SU-DHL-6 (cell line): ENCODE measurements at regions not wholly inside any gene's neighbourhood (a gene's known extent, or its start where the extent isn't known, plus 50 kb on each side); places are given as distances from the start of the nearest gene placed in this dataset.

Experiments
- H2AFZ ChIP-seq: fragments of 200-600 bp; sonication (generic); 2 replicates; pipeline ENCODE4 v1.6.1; 2014; ENCODE audit warnings: low read depth, mild to moderate bottlenecking, moderate library complexity, mixed read lengths, antibody characterized with exemption, low read length; ENCODE audit not compliant: severe bottlenecking
- H3F3A ChIP-seq: fragments of 200-600 bp; shearing (Covaris generic); 2 replicates; pipeline ENCODE4 v1.6.0; 2016; ENCODE audit warnings: antibody characterized with exemption, mild to moderate bottlenecking; ENCODE audit not compliant: insufficient read depth
- H3K27ac ChIP-seq: fragments of 200-600 bp; sonication (generic); 2 replicates; pipeline ENCODE4 v1.5.1; 2016; ENCODE audit warnings: low read depth, mild to moderate bottlenecking, low read length, moderate library complexity, mixed read lengths
- H3K27me3 ChIP-seq: fragments of 200-600 bp; sonication (generic), shearing (Covaris generic); 2 replicates; pipeline ENCODE4 v1.6.0; 2014; ENCODE audit warnings: mild to moderate bottlenecking, low read length
- H3K36me3 ChIP-seq: fragments of 200-600 bp; sonication (generic); 2 replicates; pipeline ENCODE4 v1.6.1; 2014; ENCODE audit warnings: mild to moderate bottlenecking, low read length, mixed read lengths
- H3K4me2 ChIP-seq: fragments of 300-600, 200-600 bp; shearing (Covaris generic), sonication (generic); 2 replicates; pipeline ENCODE4 v1.6.0; 2014; ENCODE audit warnings: low read length, low read depth, mild to moderate bottlenecking; ENCODE audit not compliant: poor library complexity, severe bottlenecking
- H3K4me3 ChIP-seq: fragments of 200-600 bp; sonication (generic); 2 replicates; pipeline ENCODE4 v1.5.1; 2014; ENCODE audit warnings: antibody characterized with exemption, low read length, mild to moderate bottlenecking, mixed read lengths; ENCODE audit not compliant: insufficient read depth, poor library complexity, severe bottlenecking
- H3K79me2 ChIP-seq: fragments of 200-600 bp; sonication (generic); 2 replicates; pipeline ENCODE4 v1.6.1; 2014; ENCODE audit warnings: mild to moderate bottlenecking, low read length, moderate library complexity; ENCODE audit not compliant: insufficient read depth
- H3K9ac ChIP-seq: fragments of 200-600 bp; sonication (generic); 2 replicates; pipeline ENCODE4 v1.7.0; 2014; ENCODE audit warnings: mild to moderate bottlenecking, low read length
- H3K9me2 ChIP-seq: fragments of 200-600 bp; sonication (generic); replicated peaks from 2 replicates; pipeline ENCODE4 v1.6.1; 2014; ENCODE audit warnings: low read length; ENCODE audit not compliant: insufficient read depth
- H3K9me3 ChIP-seq: fragments of 200-600 bp; sonication (generic); 2 replicates; pipeline ENCODE4 v1.6.1; 2014; ENCODE audit warnings: low read length, mixed read lengths; ENCODE audit not compliant: insufficient read depth
- H4K20me1 ChIP-seq: fragments of 200-600 bp; sonication (generic); 2 replicates; pipeline ENCODE4 v1.6.1; 2014; ENCODE audit warnings: low read depth, mild to moderate bottlenecking, antibody characterized with exemption, low read length, moderate library complexity, mixed read lengths
- EZH2phosphoT487 ChIP-seq: fragments of 200-600 bp; sonication (generic), shearing (Covaris generic); conservative IDR thresholded peaks from 2 replicates; pipeline ENCODE4 v1.6.1; 2018; ENCODE audit warnings: mild to moderate bottlenecking, antibody characterized with exemption, low read length, moderate library complexity, mixed read lengths
- TF ChIP-seq, protein P1 (sequence below): fragments of 200-600 bp; sonication (generic); IDR thresholded peaks from one replicate; pipeline ENCODE4 v1.5.1; 2017; ENCODE audit warnings: antibody characterized with exemption, mild to moderate bottlenecking, low read length, moderate library complexity; ENCODE audit not compliant: insufficient read depth, poor library complexity, severe bottlenecking

DNA sequence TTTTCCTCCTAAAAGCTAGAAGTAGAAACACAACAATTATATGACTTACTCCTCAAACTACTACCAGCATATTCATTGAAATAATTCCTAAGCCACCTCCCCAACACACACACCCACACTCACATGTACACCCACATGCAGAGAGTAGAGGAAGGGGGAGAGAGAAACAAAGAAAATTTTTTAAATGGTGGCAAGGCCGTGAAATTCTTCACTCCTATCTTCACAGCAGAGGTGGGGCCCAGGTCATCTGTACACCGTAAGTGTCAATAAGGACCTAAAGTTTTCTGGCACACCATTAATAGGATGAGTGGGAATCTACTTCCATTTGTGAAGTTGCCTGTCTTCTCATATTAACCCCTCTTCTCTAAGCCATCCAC, 73.9 kb upstream of the EGLN3 start:
- Histone ChIP-seq H3K27me3 (no peaks in the 10 kb centered on the region), H3K4me3 (no peak overlapping the region), H3K79me2 (no peaks in the 10 kb centered on the region), H3K9me3 (no peaks in the 10 kb centered on the region), H3F3A (no peaks in the 10 kb centered on the region), H4K20me1 (no peaks in the 10 kb centered on the region), H3K4me2 (no peak overlapping the region), H3K9me2 (no peaks in the 10 kb centered on the region), H3K36me3 (no peaks in the 10 kb centered on the region), H3K27ac (no peak overlapping the region), H2AFZ (no peak overlapping the region), H3K9ac (no peak overlapping the region)
- no peak for TF ChIP-seq EZH2phosphoT487
- TF ChIP-seq, protein P1, sequence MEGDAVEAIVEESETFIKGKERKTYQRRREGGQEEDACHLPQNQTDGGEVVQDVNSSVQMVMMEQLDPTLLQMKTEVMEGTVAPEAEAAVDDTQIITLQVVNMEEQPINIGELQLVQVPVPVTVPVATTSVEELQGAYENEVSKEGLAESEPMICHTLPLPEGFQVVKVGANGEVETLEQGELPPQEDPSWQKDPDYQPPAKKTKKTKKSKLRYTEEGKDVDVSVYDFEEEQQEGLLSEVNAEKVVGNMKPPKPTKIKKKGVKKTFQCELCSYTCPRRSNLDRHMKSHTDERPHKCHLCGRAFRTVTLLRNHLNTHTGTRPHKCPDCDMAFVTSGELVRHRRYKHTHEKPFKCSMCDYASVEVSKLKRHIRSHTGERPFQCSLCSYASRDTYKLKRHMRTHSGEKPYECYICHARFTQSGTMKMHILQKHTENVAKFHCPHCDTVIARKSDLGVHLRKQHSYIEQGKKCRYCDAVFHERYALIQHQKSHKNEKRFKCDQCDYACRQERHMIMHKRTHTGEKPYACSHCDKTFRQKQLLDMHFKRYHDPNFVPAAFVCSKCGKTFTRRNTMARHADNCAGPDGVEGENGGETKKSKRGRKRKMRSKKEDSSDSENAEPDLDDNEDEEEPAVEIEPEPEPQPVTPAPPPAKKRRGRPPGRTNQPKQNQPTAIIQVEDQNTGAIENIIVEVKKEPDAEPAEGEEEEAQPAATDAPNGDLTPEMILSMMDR, result no peak

DNA sequence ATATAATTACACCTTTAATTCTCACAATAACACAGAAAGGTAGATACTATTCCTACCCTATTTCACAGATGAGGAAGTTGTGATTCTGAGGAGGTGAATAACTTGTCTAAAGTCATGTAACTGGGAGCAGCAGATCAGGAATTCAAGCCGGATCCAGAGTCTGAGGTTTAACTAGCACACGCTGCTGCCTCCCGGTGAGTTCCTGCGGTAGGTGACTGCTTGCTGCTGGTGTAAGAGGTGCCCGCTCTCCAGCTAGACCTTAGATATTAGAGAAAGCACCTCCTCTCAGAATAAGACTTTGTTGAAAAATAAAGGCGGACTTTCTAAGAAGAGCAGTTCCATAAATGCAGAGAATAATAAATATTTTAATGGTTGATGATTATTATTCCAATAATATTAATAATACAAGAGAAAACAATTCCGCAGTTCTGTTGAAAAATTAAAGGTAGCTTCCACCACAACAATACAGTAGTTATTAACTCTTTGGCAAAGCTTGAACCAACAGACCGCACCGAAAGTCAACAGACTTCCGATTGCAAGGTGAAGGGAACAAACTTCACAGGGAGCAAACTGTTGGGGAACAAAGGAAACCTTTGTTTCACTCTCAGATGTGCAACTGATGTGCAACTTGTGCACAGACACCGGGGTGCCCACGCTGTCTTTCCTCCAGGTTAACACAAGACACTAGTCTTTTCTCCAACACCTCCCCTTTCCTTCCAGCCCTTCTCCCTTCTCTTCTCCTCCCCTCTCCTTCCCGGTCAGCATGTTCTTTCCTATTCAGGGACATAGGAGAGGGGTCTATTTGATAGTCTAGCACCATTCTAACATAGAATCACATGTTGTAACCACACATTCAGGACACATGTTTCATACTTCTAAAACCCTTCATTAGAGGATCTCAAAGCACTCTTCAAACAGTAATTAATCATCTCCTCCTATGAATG, 73.2 kb upstream of the EGLN3 start:
- Histone ChIP-seq H3K27ac (no peak overlapping the region), H4K20me1 (no peaks in the 10 kb centered on the region), H3K36me3 (no peaks in the 10 kb centered on the region), H2AFZ (no peak overlapping the region), H3K9me2 (no peaks in the 10 kb centered on the region), H3K4me2 (no peak overlapping the region), H3K27me3 (no peaks in the 10 kb centered on the region), H3F3A (no peaks in the 10 kb centered on the region), H3K4me3 (no peak overlapping the region), H3K9ac (no peak overlapping the region), H3K9me3 (no peaks in the 10 kb centered on the region), H3K79me2 (no peaks in the 10 kb centered on the region)
- TF ChIP-seq, protein P1, result no peak
- no peak for TF ChIP-seq EZH2phosphoT487

DNA sequence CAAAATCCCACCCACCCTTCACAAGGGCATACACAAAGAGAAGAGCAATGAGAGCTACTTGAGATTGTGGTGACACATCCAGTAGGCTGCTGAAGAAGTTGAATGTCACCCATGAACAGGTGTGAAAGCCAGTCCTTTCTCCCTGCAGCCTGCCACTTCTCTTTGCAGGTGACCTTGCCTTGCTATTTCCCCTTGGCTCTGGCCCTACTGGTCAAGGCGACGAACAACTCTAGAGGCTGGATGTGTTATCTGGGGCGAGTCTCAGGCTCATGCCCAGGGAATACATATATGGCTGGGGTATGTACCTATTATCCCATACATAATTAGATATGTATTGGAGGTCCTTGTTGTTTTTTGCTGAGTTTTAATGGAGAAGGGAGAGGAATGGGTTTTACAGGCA, 70.2 kb upstream of the EGLN3 start:
- TF ChIP-seq, protein P1, result no peak
- TF ChIP-seq EZH2phosphoT487, result no peak
- Histone ChIP-seq H3K9me3 (no peaks in the 10 kb centered on the region), H3F3A (no peaks in the 10 kb centered on the region), H4K20me1 (no peaks in the 10 kb centered on the region), H3K9me2 (no peaks in the 10 kb centered on the region), H3K79me2 (no peaks in the 10 kb centered on the region), H3K4me3 (no peak overlapping the region), H2AFZ (no peak overlapping the region), H3K27ac (no peak overlapping the region), H3K4me2 (no peak overlapping the region), H3K36me3 (no peaks in the 10 kb centered on the region), H3K27me3 (no peaks in the 10 kb centered on the region), H3K9ac (no peak overlapping the region)
